Activated naive CD4-positive, alpha-beta T cell treated with anti-CD3 and anti-CD28 coated beads for 36 hours (primary cell): ENCODE measurements at regions not wholly inside any gene's neighbourhood (a gene's known extent, or its start where the extent isn't known, plus 50 kb on each side); places are given as distances from the start of the nearest gene placed in this dataset.

Source experiments
- CTCF ChIA-PET: fragments of 350-600 bp; sonication (Branson Sonifier 250); formaldehyde crosslinking; loops from one replicate; lab custom pipeline; 2021; ENCODE audit warnings: antibody characterized with exemption; lab: Charles Lee
- DNase-seq: peaks from one replicate; pipeline ENCODE4 v3.0.0-alpha.2; 2020
- H3K27ac Mint-ChIP-seq: one replicate; pipeline ENCODE4 v1.8.0; 2021; ENCODE audit warnings: mild to moderate bottlenecking, mixed read lengths
- H3K27me3 Mint-ChIP-seq: one replicate; pipeline ENCODE4 v1.8.0; 2021; ENCODE audit warnings: low read depth, mixed read lengths
- H3K36me3 Mint-ChIP-seq: one replicate; pipeline ENCODE4 v1.8.0; 2021; ENCODE audit warnings: low read depth, mixed read lengths
- H3K4me1 Mint-ChIP-seq: one replicate; pipeline ENCODE4 v1.8.0; 2021; ENCODE audit warnings: low read depth, mixed read lengths
- H3K4me3 Mint-ChIP-seq: one replicate; pipeline ENCODE4 v1.8.0; 2021; ENCODE audit warnings: mild to moderate bottlenecking, moderate library complexity, mixed read lengths
- H3K9me3 Mint-ChIP-seq: one replicate; pipeline ENCODE4 v1.8.0; 2021; ENCODE audit warnings: mixed read lengths
- intact Hi-C: fragments of 100-400 bp; cut with micrococcal nuclease; formaldehyde crosslinking; loops from one replicate; pipeline ENCODE4 v1.15.1; 2023

DNA sequence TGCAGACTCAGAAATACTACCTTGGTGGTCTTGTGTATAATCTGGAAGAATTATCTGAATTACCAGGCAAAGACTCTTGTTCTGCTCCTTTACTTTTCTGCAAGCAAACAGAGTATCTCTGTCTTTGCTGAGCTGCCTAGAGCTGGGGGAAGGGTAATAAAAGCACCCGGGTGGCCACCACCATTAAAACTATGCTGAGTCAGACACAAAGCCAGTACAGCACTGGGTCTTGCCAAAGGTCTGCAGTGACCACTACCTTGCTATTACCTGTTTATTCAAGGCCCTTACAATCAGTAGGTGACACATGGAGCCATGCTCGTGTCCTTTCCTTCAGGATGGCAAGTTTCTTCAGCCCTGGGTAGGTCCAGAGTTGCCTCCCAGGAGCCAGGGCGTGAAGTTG, 420.6 kb upstream of the CNTN5 start:
- no peak for DNase-seq
- CTCF ChIA-PET: no interaction called here
- no peaks in the 10 kb centered on the region for H3K27me3 Mint-ChIP-seq
- intact Hi-C loops: no loop called here
- no peaks in the 10 kb centered on the region for H3K36me3 Mint-ChIP-seq
- H3K9me3 Mint-ChIP-seq: peaks cover 11% of the 10 kb centered on the region
- H3K4me1 Mint-ChIP-seq: no peaks in the 10 kb centered on the region
- H3K27ac Mint-ChIP-seq: no peak overlapping the region
- H3K4me3 Mint-ChIP-seq: no peak overlapping the region

DNA sequence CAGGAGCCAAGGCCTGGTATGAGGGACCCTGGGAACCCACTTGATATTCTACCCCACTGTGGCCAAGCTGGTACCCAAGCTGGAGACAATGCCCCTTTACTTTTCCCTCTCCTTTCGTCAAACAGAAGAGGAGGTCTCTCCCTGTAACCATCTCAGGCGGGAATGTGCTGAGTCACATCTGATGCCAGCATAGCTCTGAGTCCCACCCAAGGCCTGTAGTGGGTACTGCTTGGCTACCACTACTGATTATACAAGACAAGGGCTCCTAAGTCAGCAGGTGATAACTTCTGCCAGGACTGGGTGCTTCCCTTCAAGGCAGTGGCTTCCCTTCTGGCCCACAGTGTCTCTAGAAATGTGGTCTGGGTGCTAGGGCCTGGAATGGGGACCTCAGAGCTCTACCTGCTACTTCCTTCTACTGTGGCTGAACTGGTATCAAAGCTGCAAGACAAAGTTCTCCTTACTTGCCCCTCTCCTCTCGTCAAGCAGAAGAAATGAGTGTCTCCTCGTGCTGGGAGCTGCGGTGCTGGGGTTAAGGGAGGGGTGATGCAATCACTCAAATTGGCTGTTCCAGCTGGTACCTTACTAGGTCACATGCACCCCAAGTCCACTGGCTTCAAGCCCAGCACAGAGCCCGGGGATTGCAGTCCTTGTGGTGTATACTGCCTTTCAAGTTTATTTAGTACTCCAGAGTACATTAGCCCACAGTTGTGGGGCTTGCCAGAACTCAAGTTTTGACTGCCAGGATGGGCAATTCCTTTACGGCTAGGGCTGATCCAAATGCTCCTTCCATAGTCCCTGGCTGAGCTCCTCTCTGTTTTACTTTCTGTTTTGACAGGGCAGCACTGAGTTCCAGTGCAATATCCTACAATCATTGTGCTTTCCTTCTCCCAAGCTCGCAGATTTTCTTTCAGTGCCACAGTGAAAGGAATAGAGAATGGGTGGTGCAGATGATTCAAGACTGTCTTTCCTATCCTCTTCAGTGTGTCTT, 419.7 kb upstream of the CNTN5 start:
- CTCF ChIA-PET: no interaction called here
- Mint-ChIP-seq H3K36me3 (no peaks in the 10 kb centered on the region), H3K4me1 (no peaks in the 10 kb centered on the region), H3K4me3 (no peak overlapping the region), H3K9me3 (peaks cover 6% of the 10 kb centered on the region), H3K27me3 (no peaks in the 10 kb centered on the region), H3K27ac (no peak overlapping the region)
- intact Hi-C loops: no loop called here
- DNase-seq: no peak

DNA sequence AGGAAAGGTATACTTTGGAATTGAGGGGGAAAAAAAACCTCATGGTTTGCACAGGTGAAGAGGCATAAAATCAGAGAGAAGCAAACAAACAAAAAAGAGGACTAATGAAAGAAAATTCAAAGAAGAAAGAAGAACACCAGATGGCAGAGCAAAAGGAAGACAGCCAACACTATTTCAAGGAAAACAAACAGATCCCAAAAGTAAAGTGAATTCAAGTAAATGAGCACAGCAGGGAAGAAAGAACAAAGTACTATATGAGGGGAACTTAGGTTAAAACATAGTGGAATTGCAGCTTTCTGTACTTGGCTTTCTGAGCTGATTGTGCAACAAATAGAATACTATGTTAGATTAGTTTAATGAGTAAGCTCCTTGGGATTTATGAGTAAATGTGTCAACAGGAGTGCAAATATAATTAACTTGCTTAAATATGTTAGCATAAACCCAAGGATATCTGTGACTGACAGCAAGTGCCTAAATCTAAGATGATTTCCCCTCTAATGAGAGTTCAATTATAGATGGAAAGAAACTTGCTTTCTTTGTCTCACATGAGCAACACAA, 404.6 kb upstream of the CNTN5 start:
- intact Hi-C loops: no loop called here
- no peaks in the 10 kb centered on the region for H3K27me3 Mint-ChIP-seq
- no peaks in the 10 kb centered on the region for H3K4me1 Mint-ChIP-seq
- peaks cover 18% of the 10 kb centered on the region for H3K9me3 Mint-ChIP-seq
- H3K27ac Mint-ChIP-seq: no peak overlapping the region
- no peak overlapping the region for H3K4me3 Mint-ChIP-seq
- no peak for DNase-seq
- CTCF ChIA-PET: interaction anchor here (0.6 kb wide), 1 partner anchor 38 kb away, joined by 3 read pairs; no protein-coding TSS in a partner anchor
- H3K36me3 Mint-ChIP-seq: no peaks in the 10 kb centered on the region

GRCh38 chr11:98621767-98622166, 399.0 kb upstream of the CNTN5 start:
- Mint-ChIP-seq H3K9me3 (peaks cover 30% of the 10 kb centered on the region), H3K27ac (no peak overlapping the region), H3K36me3 (no peaks in the 10 kb centered on the region), H3K4me1 (no peaks in the 10 kb centered on the region), H3K4me3 (no peak overlapping the region), H3K27me3 (no peaks in the 10 kb centered on the region)
- intact Hi-C loops: no loop called here
- no peak for DNase-seq
- CTCF ChIA-PET: no interaction called here

GRCh38 chr11:98625526-98625925, 395.2 kb upstream of the CNTN5 start:
- Mint-ChIP-seq H3K27ac (no peak overlapping the region), H3K36me3 (no peaks in the 10 kb centered on the region), H3K27me3 (no peaks in the 10 kb centered on the region), H3K4me1 (no peaks in the 10 kb centered on the region), H3K4me3 (no peak overlapping the region), H3K9me3 (peaks cover 16% of the 10 kb centered on the region)
- CTCF ChIA-PET: no interaction called here
- intact Hi-C loops: no loop called here
- no peak for DNase-seq

DNA sequence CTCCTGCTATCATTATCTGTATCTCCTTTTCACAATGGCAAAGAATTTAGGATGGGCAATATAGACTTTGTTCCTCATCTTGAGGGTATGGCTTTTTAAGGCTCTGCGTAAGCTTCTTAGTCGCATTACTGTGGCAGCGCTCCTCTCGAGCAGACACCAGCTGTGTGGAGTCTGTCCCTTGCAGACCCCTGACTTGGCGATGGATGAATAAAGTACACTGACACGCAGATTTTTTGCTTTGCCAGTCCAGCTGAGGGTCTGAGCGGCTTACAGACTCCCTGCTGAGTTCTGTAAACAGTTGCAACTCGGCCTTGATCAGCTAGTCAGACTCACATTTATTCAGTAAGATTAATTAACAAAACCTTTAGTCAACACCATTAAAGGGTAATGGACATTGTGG, 390.0 kb upstream of the CNTN5 start:
- intact Hi-C loops: no loop called here

DNA sequence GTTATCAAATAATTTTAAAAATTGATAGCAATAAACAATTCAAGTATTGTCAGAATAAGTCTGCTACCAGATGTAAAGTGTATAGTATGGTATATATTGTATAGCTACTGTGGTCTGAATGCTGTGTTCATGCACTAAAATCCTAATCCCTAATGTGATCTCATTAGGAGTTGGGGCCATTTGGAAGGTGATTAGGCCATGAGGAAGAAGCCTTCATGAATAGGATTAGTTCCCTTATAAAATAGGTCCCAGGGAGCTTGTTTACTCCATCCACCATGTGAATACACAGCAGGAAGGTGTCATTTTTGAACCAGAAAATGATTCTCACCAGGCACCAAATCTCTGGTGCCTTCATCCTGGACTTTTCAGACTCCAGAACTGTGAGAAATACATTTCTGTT, 363.0 kb upstream of the CNTN5 start:
- intact Hi-C loops: no loop called here
- peaks cover 2% of the 10 kb centered on the region for H3K9me3 Mint-ChIP-seq
- no peaks in the 10 kb centered on the region for H3K27me3 Mint-ChIP-seq

More for the DNA sequence above, 390.0 kb upstream of the CNTN5 start:
- no peaks in the 10 kb centered on the region for H3K36me3 Mint-ChIP-seq
- H3K4me3 Mint-ChIP-seq: no peak overlapping the region
- H3K4me1 Mint-ChIP-seq: no peaks in the 10 kb centered on the region
- no peaks in the 10 kb centered on the region for H3K27me3 Mint-ChIP-seq
- CTCF ChIA-PET: no interaction called here
- DNase-seq: no peak
- no peak overlapping the region for H3K27ac Mint-ChIP-seq
- peaks cover 6% of the 10 kb centered on the region for H3K9me3 Mint-ChIP-seq

DNA sequence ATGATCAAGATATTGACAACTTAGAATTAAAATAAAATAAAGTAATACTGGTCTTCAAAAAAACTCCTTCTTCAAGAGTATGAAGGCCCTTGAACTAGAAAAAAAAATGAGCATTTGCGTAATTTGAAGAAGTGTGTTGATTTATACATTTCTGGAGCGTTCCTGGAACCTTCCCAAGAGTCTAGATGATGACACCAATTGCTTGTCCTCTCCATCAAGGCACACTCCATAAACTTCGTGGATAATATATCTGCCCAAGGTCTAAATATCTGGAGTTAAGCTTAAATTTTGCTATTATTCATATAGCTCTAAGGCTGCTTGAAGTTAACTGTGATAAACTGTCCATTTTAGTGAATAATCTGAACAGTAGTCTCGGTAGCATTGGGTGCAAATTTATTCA, 361.3 kb upstream of the CNTN5 start:
- no peaks in the 10 kb centered on the region for H3K4me1 Mint-ChIP-seq
- H3K27ac Mint-ChIP-seq: no peak overlapping the region
- no peaks in the 10 kb centered on the region for H3K27me3 Mint-ChIP-seq
- no peak for DNase-seq
- peaks cover 2% of the 10 kb centered on the region for H3K9me3 Mint-ChIP-seq
- H3K4me3 Mint-ChIP-seq: no peak overlapping the region
- H3K36me3 Mint-ChIP-seq: no peaks in the 10 kb centered on the region
- intact Hi-C loops: no loop called here
- CTCF ChIA-PET: no interaction called here

More for the DNA sequence above, 363.0 kb upstream of the CNTN5 start:
- H3K36me3 Mint-ChIP-seq: no peaks in the 10 kb centered on the region
- H3K4me1 Mint-ChIP-seq: no peaks in the 10 kb centered on the region
- H3K4me3 Mint-ChIP-seq: no peak overlapping the region
- CTCF ChIA-PET: no interaction called here
- no peak for DNase-seq
- no peak overlapping the region for H3K27ac Mint-ChIP-seq

GRCh38 chr11:98674390-98674789, 346.4 kb upstream of the CNTN5 start:
- H3K27ac Mint-ChIP-seq: no peak overlapping the region

DNA sequence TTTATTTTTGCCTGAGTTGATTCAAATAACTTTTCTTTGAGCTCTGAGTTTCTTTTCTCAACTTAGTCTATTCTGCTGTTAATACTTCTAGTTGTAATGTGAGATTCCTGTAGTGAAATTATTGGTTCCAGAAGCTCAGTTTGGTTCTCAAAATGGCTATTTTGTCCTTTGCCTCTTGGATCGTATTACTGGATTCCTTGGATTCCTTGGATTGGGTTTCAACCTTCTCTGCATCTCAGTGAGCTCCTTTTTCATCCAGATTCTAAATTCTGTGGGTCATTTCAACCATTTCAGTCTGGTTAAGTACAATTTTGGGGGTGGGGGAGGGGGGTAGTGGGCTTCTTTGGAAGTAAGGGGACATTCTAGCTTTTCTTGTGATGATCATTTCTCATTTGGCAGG, 341.1 kb upstream of the CNTN5 start:
- Mint-ChIP-seq H3K4me3 (no peak overlapping the region), H3K27ac (no peak overlapping the region), H3K27me3 (no peaks in the 10 kb centered on the region), H3K9me3 (peaks cover 23% of the 10 kb centered on the region), H3K36me3 (no peaks in the 10 kb centered on the region), H3K4me1 (no peaks in the 10 kb centered on the region)
- intact Hi-C loops: no loop called here
- CTCF ChIA-PET: no interaction called here
- no peak for DNase-seq

More at GRCh38 chr11:98674390-98674789, 346.4 kb upstream of the CNTN5 start:
- intact Hi-C loops: no loop called here
- H3K36me3 Mint-ChIP-seq: no peaks in the 10 kb centered on the region
- H3K4me3 Mint-ChIP-seq: no peak overlapping the region
- CTCF ChIA-PET: no interaction called here
- H3K27me3 Mint-ChIP-seq: no peaks in the 10 kb centered on the region
- no peaks in the 10 kb centered on the region for H3K4me1 Mint-ChIP-seq
- peaks cover 20% of the 10 kb centered on the region for H3K9me3 Mint-ChIP-seq
- no peak for DNase-seq

- no peak for DNase-seq
- Mint-ChIP-seq H3K36me3 (no peaks in the 10 kb centered on the region), H3K27me3 (no peaks in the 10 kb centered on the region), H3K4me3 (no peak overlapping the region), H3K4me1 (no peaks in the 10 kb centered on the region), H3K27ac (no peak overlapping the region), H3K9me3 (peaks cover 7% of the 10 kb centered on the region)
- intact Hi-C loops: no loop called here
- CTCF ChIA-PET: no interaction called here
Measured at GRCh38 chr11:98701541-98701940, 319.2 kb upstream of the CNTN5 start.

- DNase-seq: no peak
- Mint-ChIP-seq H3K9me3 (peaks cover 7% of the 10 kb centered on the region), H3K36me3 (no peaks in the 10 kb centered on the region), H3K4me3 (no peak overlapping the region), H3K27me3 (no peaks in the 10 kb centered on the region), H3K4me1 (no peaks in the 10 kb centered on the region), H3K27ac (no peak overlapping the region)
- CTCF ChIA-PET: no interaction called here
- intact Hi-C loops: no loop called here
Measured at GRCh38 chr11:98703779-98704556, 316.8 kb upstream of the CNTN5 start.
